Heart left ventricle (tissue), 13 donors: ENCODE measurements at regions not wholly inside any gene's neighbourhood (a gene's known extent, or its start where the extent isn't known, plus 50 kb on each side); places are given as distances from the start of the nearest gene placed in this dataset.

ENCODE experiments used
- CTCF ChIP-seq, 12 donors: fragments of 200-600 bp; sonication (generic) in 4 of 12; IDR thresholded peaks; one replicate each; pipeline versions ENCODE4 v1.5.0 to v1.8.0; 2018 to 2022; ENCODE audit warnings: antibody characterized with exemption in 12 of 12, mild to moderate bottlenecking in 5 of 12
- POLR2A ChIP-seq, 2 donors: fragments of 450-650 bp; IDR thresholded peaks; one replicate each; pipeline ENCODE4 v1.6.1; 2017; ENCODE audit warnings: antibody characterized with exemption in 2 of 2, mild to moderate bottlenecking in 2 of 2, moderate library complexity in 2 of 2
- donor health status: ischemic (EF 13 %, LVEDD 7.1; RV severe dilation, severe dysfunction).
- donor health status: DM: no; HTN: yes; CAD: no.
- donor health status: DM: no; HTN: no; CAD: no.
- donor health status: ischemic (EF 25% LVEDD 6.9; RV normal size, moderate dysfunction).
- donor health status: ischemic (EF 25% LVEDD 5.7; RV mildly dilated, moderate dysfunction).
- donor health status: ischemic (EF 35%, LVEDD 5.7; RV mildly dilated, moderate dysfunction).
- donor health status: nonischemic (EF 11% LVEDD 7.7; RV severe dilation, severe dysfunction).
- donor health status: DM: yes; HTN: yes; CAD: no.
- donor health status: PGD.
- donor health status: ischemic (EF 29% LVEDD 5.4; RV normal size, mild dysfunction).
- donor health status: nonischemic (EF 23%, LVEDD 6.1; RV moderate dilation, normal function).

DNA sequence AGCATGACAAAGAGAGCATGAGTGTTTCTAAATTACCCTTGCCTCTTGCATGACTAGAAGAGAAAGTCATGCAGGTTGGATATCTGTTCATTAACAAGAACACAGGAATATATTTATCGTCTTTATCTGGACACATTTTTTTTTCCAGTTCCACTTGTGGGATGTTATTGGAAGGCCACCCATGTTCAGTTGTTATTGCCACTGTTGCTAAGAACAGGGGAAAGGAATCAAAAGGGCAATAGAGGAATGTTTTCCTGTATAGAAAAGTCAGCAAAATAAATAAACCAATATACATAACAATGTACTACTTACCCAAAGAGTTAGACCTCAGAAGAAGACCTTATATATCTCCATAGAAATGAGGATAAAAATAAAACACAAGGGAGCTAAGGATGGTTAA is 270.1 kb downstream of the QDPR start:
- no peak for TF ChIP-seq CTCF (IDR thresholded peaks at IDR 0.05)
- TF ChIP-seq POLR2A (IDR thresholded peaks at IDR 0.05), result no peak
